BJ (cell line): ENCODE measurements at regions not wholly inside any gene's neighbourhood (a gene's known extent, or its start where the extent isn't known, plus 50 kb on each side); places are given as distances from the start of the nearest gene placed in this dataset.

Source experiments
- CTCF ChIA-PET: fragments of 350-600 bp; formaldehyde crosslinking; extraction: SDS; loops from one replicate; lab custom pipeline; 2021; ENCODE audit warnings: antibody characterized with exemption, inconsistent platforms; lab: Yijun Ruan, JAX
- POLR2A ChIA-PET: fragments of 300-600 bp; sonication (Branson Sonifier 250); formaldehyde crosslinking; extraction: SDS; loops from one replicate; lab custom pipeline; 2021; ENCODE audit warnings: antibody characterized with exemption; lab: Charles Lee
- DNase-seq: peaks from one replicate; pipeline ENCODE4 v3.0.0-alpha.2; 2011; ENCODE audit warnings: low read depth
- H3K27me3 ChIP-seq: 2 replicates; pipeline ENCODE4 v1.6.0; 2011; ENCODE audit warnings: low read length; ENCODE audit not compliant: control insufficient read depth, insufficient read depth
- H3K36me3 ChIP-seq: 2 replicates; pipeline ENCODE4 v1.5.1; 2011; ENCODE audit warnings: low read length; ENCODE audit not compliant: control insufficient read depth, insufficient read depth
- H3K4me3 ChIP-seq: 2 replicates; pipeline ENCODE4 v1.5.1; 2011; ENCODE audit warnings: low read depth, mild to moderate bottlenecking, control low read depth, low read length
- CTCF ChIP-seq: IDR thresholded peaks from 2 replicates; pipeline ENCODE4 v1.5.1; 2011; ENCODE audit warnings: low read depth, mild to moderate bottlenecking, control low read depth, inconsistent platforms, low read length, moderate library complexity; ENCODE audit not compliant: insufficient read depth

- no peaks in the 10 kb centered on the region for H3K36me3 ChIP-seq
- TF ChIP-seq CTCF: no peak
- POLR2A ChIA-PET: no interaction called here
- no peak for DNase-seq
- no peak overlapping the region for H3K4me3 ChIP-seq
- CTCF ChIA-PET: no interaction called here
- H3K27me3 ChIP-seq: no peaks in the 10 kb centered on the region
Measured at GRCh38 chr5:24850926-24851486, 206.2 kb upstream of the CDH10 start.

GRCh38 chr5:24849210-24849609, 204.4 kb upstream of the CDH10 start:
- CTCF ChIA-PET: no interaction called here
- Histone ChIP-seq H3K36me3 (no peaks in the 10 kb centered on the region), H3K27me3 (no peaks in the 10 kb centered on the region), H3K4me3 (no peak overlapping the region)
- TF ChIP-seq CTCF: no peak
- POLR2A ChIA-PET: no interaction called here
- no peak for DNase-seq

DNA sequence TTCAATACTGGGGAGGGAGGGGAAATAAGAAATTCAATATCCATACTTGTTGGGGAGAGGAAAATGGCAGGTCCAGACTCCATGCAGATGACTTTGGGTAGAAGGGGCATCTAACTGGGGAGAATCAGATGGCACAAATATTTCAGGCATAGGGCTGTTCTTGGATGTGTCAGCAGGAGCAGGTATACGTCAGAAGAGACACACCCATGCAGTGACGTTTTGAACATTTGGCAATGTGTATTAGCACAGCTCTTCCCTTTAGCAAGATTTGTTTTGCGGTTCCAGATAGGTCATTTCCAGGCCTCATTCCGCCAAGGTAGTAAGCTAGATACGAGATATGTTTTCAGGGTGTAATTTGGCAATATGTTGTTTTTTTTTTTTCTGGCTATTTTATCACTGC, 187.2 kb upstream of the CDH10 start:
- H3K4me3 ChIP-seq: no peak overlapping the region
- no peaks in the 10 kb centered on the region for H3K36me3 ChIP-seq
- ChIA-PET POLR2A (no interaction called here), CTCF (no interaction called here)
- no peak for DNase-seq
- no peaks in the 10 kb centered on the region for H3K27me3 ChIP-seq
- TF ChIP-seq CTCF: no peak

DNA sequence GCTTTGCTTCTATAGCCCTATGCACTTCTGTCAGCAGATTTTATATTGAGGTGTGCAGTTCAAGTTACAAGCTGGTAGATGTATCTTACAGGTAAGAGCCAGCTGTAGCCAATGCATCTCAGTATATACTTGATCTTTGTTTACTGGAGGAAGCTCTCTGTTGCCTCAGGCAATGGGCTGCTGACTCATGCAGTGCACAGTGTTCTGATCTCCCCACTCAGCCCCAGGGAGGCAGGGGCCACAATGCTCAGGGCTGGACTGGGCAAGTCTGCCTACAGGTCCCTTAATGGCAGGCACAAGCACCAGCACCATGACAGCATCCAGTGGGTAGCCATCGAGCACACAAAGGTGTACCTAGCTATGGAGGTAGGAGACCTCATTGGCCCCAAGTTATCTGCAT, 178.8 kb upstream of the CDH10 start:
- Histone ChIP-seq H3K4me3 (no peak overlapping the region), H3K36me3 (no peaks in the 10 kb centered on the region), H3K27me3 (no peaks in the 10 kb centered on the region)
- CTCF ChIA-PET: no interaction called here
- TF ChIP-seq CTCF: no peak
- POLR2A ChIA-PET: no interaction called here
- no peak for DNase-seq

DNA sequence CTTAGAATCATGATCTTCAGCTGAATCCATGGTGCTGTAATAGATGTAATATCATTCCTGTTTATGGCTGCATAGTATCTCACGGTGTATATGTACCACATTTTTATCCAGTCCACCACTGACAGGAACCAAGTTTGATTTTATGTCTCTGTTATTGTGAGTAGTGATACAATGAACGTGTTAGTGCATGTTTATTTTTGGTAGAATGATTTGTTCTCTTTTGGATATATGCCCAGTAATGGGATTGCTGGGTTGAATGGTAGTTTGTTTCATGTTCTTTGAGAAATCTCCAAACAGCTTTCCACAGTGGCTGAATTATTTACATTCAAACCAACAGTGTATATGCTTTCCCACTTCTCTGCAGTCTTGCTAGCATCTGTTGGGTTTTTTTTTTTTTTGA, 175.1 kb upstream of the CDH10 start:
- no peak for DNase-seq
- ChIA-PET CTCF (interaction anchor here (0.6 kb wide), 1 partner anchor 129 kb away, joined by 5 read pairs; no protein-coding TSS in a partner anchor), POLR2A (no interaction called here)
- Histone ChIP-seq H3K27me3 (no peaks in the 10 kb centered on the region), H3K36me3 (no peaks in the 10 kb centered on the region), H3K4me3 (no peak overlapping the region)
- no peak for TF ChIP-seq CTCF
